ENCODE measurements at regions not wholly inside any gene's neighbourhood (a gene's known extent, or its start where the extent isn't known, plus 50 kb on each side); places are given as distances from the start of the nearest gene placed in this dataset.

- no peak for DNase-seq (ENCODE audit: low spot score in 2 of 2)
- H3K27ac ChIP-seq: no peak overlapping the region
- no peaks in the 10 kb centered on the region for H3K36me3 ChIP-seq
- H3K4me3 ChIP-seq: no peak overlapping the region
- 56% methylated on average over 3 of the region's 3 CpGs for WGBS
- no peak for TF ChIP-seq EP300 (IDR thresholded peaks at IDR 0.05)
- no peak for TF ChIP-seq POLR2A (IDR thresholded peaks at IDR 0.05)
- no peaks in the 10 kb centered on the region for H3K27me3 ChIP-seq
- peaks cover 4% of the 10 kb centered on the region for H3K4me1 ChIP-seq
- H3K9me3 ChIP-seq: no peaks in the 10 kb centered on the region
Measured at GRCh38 chr18:39434223-39434920, 1868.8 kb upstream of the CELF4 start.

- TF ChIP-seq POLR2AphosphoS5 (IDR thresholded peaks at IDR 0.05) (no peak), CTCF (IDR thresholded peaks at IDR 0.05) (no peak)
- Histone ChIP-seq H3K4me3 (no peak overlapping the region), H3K27ac (no peak overlapping the region), H3K9me3 (no peaks in the 10 kb centered on the region), H3K4me1 (no peaks in the 10 kb centered on the region), H3K27me3 (no peaks in the 10 kb centered on the region), H3K36me3 (no peaks in the 10 kb centered on the region)
- no peak for DNase-seq (ENCODE audit: low spot score in 2 of 2)
- WGBS: 93% methylated on average over 4 of the region's 4 CpGs
Measured at GRCh38 chr18:39425172-39425850, 1859.7 kb upstream of the CELF4 start.

GRCh38 chr18:39424261-39424660 is 1858.7 kb upstream of the CELF4 start:
- no peaks in the 10 kb centered on the region for H3K36me3 ChIP-seq
- TF ChIP-seq POLR2AphosphoS5 (IDR thresholded peaks at IDR 0.05) (no peak), POLR2A (IDR thresholded peaks at IDR 0.05) (no peak), EP300 (IDR thresholded peaks at IDR 0.05) (no peak), CTCF (IDR thresholded peaks at IDR 0.05) (no peak)
- H3K9me3 ChIP-seq: no peaks in the 10 kb centered on the region
- 66% methylated on average over 1 of the region's 1 CpG for WGBS
- no peaks in the 10 kb centered on the region for H3K4me1 ChIP-seq
- no peak for DNase-seq (ENCODE audit: low spot score in 2 of 2)
- no peaks in the 10 kb centered on the region for H3K27me3 ChIP-seq
- H3K27ac ChIP-seq: no peak overlapping the region
- H3K4me3 ChIP-seq: no peak overlapping the region

- TF ChIP-seq POLR2AphosphoS5 (IDR thresholded peaks at IDR 0.05) (no peak), CTCF (IDR thresholded peaks at IDR 0.05) (no peak), POLR2A (IDR thresholded peaks at IDR 0.05) (no peak), EP300 (IDR thresholded peaks at IDR 0.05) (no peak)
- Histone ChIP-seq H3K36me3 (no peaks in the 10 kb centered on the region), H3K4me3 (no peak overlapping the region), H3K9me3 (no peaks in the 10 kb centered on the region), H3K4me1 (no peaks in the 10 kb centered on the region), H3K27me3 (no peaks in the 10 kb centered on the region), H3K27ac (no peak overlapping the region)
- WGBS: 53% methylated on average over 3 of the region's 3 CpGs
- DNase-seq (ENCODE audit: low spot score in 2 of 2): no peak
Measured at GRCh38 chr18:39421276-39421675, 1855.7 kb upstream of the CELF4 start.

GRCh38 chr18:39419315-39419714 is 1853.7 kb upstream of the CELF4 start:
- Histone ChIP-seq H3K27ac (no peak overlapping the region), H3K27me3 (no peaks in the 10 kb centered on the region), H3K4me1 (no peaks in the 10 kb centered on the region), H3K4me3 (no peak overlapping the region), H3K36me3 (no peaks in the 10 kb centered on the region), H3K9me3 (no peaks in the 10 kb centered on the region)
- DNase-seq (ENCODE audit: low spot score in 2 of 2): no peak
- TF ChIP-seq POLR2AphosphoS5 (IDR thresholded peaks at IDR 0.05) (no peak), POLR2A (IDR thresholded peaks at IDR 0.05) (no peak), CTCF (IDR thresholded peaks at IDR 0.05) (no peak), EP300 (IDR thresholded peaks at IDR 0.05) (no peak)
